NCI-H1417 (cell line): ENCODE measurements at regions not wholly inside any gene's neighbourhood (a gene's known extent, or its start where the extent isn't known, plus 50 kb on each side); places are given as distances from the start of the nearest gene placed in this dataset.
"Not testable (repeated sequence)": the region's sequence is repeated elsewhere in the genome, so short reads cannot be mapped to it uniquely, and the experiment has no call there.

Experiments used
- DNase-seq, 3 experiments: peaks; one replicate each; lab custom pipeline; 2025; lab: John Stamatoyannopoulos, UW

DNA sequence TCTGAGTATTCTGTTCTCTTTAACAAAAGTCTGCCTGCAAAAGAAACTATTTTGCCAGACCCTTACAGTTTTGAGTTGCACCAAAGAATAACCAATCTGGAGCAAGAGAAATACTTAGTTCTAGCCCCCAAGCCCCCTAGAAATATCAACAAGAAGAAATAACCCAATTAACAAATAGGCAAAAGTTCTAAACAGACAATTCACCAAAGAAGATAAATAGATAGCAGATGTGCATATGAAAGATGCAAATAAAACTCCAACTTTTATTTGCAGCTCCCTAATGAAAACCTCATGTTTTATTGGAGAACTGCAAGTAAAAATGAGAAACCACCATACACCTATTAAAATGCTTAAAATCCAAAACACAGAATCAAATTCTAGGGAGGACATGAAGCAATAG is 1308.0 kb downstream of the CDH11 start:
- DNase-seq: no peak

DNA sequence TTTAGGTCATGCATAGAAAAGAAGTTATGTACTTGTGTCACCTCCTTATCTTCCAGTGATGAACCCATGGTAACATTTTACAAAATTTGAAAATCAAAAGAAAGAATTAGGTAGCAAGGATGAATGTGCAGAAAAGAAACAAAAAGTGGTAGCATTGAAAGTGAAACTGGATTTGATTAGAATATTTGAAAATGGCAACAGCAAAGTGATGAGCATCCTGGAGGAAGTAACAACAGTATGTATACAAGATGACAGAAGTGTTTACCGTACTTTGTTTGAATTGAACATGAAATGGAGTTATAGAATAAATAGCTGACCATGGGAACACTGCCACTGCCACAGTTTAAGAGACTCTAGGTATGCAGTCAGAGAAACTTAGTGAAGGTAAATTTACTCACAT is 1313.1 kb downstream of the CDH11 start:
- no peak for DNase-seq

DNA sequence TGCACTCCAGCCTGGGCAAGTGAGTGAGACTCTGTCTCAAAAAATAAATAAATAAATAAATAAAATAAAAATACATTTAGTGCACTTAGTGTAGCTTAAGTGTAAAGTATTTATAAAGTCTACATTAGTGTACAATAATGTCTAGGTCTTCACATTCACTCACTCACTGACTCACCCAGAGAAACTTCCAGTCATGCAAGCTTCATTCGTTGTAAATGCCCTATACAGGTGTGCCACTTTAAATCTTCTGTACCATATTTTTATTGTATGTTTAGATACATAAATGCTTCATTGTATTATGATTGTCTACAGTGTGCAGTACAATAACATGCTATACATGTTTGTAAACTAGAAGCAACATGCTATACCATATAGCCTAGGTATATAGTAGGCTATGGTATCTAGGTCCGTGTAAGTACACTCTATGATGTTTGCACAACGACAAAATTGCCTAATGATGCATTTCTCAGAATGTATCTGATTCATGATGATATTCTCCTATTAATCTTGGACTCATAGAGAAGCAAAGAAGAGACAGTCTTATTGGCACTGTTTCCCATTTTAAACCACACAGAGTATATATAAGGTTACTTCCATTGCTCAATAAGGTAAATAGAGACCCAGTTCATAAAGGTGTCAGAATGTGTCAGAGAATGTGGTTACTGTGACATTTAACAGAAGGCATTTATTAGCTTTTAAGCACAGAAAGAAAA is 1314.9 kb downstream of the CDH11 start:
- no peak for DNase-seq

DNA sequence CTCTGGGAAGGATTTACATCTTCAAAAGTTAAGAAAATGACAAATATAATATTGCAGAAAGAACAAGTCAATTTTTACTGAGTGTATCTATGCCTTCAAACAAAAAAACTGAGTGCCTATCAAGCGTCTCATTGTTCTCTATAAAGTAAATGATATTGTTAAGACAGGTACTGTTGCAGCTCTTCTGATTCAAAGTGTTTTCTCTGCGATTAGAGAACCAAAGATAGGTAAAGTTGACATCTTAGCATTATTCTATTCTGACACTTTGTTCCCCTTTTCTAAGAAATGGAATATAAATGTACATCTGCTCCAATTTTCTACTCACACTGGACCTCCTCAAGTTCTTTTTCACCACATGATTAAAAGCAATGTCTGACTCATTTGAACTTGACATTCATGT is 1317.7 kb downstream of the CDH11 start:
- no peak for DNase-seq

DNA sequence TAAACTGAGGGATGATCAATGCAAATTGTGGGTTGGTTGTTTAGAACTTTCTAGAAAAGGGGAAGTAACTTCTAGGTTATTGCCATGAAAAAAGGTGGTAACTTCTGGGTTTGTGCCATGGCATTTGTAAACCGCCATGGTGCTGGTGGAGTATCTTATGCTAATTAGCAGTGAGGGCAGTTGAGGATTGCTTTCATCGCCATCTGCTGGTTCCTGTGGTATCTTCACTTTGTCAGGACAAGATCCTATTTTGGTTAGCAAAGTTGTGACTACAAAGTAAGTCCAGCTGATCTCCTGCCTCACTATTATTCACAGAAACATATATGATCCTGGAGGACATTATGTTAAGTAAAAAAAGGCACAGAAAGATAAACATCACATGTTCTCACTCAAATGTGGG is 1332.3 kb downstream of the CDH11 start:
- no peak for DNase-seq

DNA sequence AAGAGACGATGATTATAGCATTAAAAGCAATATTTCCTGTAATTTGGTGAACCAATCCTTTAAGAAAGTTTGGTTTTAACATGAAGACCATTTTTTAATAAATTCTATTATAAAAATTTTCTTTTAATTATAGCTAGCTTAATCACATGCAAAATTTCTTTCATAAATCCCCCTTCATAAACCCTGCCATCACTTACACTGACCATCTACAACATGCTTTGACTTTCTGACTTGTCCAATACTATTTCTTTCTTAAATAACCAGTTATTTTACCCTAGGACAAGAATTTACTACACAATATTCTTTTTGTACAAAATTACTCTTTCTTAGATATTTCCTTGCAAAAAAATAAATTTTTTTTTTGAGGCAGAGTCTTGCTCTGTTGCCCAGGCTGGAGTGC is 1334.8 kb downstream of the CDH11 start:
- DNase-seq: no peak

DNA sequence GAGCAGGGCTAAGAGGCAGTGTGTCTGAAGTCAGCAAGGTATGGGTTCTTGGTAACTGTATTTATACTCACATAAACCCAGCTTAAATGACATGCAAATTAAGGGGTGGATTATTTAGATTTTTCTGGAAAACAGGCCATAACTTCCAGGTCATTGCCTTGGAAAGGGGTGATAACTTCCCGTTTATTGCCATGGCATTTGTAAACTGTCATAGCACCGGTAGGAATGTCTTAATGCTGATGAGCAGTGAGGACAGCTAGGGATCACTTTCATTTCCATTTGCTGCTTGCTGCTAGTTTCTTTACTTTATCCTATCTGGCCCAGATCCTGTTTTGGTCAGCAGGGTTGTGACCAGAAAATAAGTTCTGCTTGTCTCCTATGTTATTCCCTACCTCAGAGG is 1336.7 kb downstream of the CDH11 start:
- DNase-seq: no peak

DNA sequence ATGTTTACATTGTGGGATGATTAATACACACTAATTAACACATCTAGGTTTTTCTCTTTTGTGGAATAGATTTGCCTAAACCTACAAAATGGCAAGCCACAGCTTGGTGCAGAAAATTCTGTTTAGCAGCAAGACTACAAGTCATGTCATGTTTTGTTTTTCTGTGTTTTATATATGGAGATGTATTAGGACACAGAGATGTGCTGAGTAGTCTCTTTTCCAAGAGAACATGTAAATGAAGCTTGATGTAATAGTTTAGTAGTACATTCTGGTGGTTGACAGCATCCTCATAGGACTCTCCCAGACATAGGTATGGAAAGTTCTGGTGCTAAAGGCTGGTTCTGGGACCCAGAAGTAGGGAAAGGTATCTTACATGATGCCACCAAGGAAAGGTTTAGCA is 1345.4 kb downstream of the CDH11 start:
- DNase-seq: no peak

DNA sequence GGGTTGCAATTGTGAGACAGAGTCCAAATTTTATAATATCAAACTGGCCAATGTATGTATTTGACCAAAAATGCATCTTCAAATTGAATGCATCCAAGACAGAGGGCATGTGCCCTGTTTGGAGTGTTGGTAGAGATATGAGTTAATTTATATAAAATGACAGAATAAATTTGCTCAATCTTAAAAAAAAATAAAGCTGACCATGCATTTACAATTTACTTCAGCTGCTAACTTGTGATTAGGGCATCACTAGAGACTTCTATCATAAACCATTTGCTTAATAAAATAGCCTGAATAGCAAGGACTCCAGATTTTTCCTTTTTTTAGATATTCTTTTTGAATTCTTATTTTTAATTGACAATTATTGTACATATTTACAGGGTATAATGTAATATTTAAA is 1345.8 kb downstream of the CDH11 start:
- no peak for DNase-seq

DNA sequence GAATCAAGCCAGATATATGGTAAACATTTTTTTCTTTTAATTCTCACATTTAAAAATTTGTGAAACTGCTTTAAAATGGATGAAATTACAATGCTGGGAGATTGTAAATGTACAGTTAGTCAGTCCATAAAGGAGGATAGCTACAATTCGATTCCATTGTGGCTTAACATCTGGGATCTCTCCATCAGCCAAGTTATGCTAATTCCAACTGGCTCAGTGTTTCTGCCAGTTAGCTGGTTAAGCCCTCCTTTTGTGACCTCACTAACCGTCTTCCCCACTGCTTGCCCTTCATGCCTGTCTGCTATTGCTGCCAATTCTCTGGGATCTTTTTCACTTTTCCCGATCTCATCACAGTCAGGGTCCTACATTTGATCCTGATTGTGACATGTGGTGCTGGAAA is 1347.6 kb downstream of the CDH11 start:
- DNase-seq: no peak

DNA sequence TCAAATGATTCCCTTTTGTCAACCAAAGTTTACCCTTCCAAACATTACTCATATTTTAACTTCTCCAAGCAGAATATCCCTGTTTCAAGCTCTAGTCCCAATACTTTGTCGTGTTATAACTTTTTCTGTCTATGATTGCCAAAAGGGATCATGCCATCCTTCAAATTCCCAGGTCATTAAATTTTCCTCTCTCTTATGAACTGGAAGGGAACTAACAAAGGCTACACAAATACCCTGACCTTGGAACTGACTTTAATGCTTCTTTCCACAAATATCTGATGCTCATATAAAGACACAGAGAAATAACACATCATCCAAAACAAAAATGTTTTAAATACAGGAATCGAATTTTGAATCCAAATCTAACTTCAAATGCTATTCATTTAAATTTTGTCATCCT is 1352.7 kb downstream of the CDH11 start:
- no peak for DNase-seq

DNA sequence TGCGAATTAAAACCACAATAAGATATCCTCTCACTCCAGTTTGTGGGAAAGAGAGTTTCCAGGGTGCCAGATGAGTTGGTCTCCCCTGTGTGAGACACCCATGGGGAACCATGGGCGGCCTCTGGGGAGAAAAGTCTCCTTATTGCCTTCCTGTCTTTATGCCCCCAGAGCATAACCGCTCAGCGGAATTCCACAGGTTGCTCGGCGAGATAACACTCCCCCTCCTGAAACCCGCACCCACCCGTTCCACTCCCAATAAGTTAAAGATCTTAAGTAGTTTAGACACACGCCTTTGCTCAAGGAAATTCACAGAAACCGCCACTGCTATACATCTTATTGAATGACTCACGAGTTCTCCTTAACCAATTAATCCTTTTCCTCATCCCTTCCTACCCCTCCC is 1361.6 kb downstream of the CDH11 start:
- not testable (repeated sequence) for DNase-seq

DNA sequence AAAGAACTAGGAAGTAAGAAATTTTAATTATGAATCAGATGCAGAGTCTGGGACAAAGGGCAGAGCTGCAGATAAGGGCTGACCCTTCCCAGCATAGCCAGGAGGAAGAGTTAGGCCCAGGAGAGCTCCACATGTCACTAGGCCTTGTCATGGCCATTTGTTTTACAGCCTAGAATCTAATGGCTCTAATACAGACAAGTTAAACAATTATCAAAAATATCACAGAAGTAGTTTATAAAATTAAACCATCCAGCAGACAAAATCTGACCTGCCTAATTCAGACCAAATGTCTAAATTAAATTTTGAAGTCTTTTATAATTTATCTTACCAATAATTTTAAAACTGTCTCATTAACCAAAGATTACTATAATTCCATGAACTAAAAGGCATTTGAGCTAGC is 1369.5 kb downstream of the CDH11 start:
- no peak for DNase-seq

DNA sequence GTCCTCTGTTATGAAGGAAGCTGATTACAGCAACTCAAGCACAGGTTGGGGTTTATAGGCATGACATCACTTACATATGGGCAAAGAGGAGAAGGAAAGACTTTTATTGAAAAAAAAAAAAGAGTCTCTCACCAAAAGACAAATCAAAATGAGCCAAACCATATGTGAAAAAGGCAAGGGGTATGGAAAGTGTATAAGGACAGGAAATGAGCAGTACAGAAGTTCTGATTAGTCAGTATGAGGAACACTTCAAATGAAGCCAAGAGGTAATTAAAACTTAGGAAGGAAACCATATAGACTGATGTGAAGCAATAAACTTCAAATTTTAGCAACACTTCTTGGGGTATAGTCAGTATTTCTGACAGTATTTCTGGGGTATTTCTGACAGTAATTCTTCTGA is 1372.6 kb downstream of the CDH11 start:
- no peak for DNase-seq

DNA sequence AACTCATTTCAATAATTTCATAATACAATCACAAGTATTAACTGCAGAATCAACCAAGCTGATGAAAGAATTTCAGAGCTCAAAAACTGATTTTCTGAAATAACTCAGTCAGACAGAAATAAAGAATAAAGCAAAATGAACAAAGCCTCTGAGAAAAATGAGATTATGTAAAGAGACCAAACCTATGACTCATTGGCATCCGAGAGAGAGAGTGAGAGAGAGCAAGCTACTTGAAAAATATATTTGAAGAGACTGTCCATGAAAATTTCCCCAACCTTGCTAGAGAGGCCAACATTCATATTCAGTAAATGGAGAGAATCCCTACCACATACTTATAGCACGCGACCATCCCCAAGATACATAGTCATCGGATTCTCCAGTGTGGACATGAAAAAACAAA is 1376.4 kb downstream of the CDH11 start:
- DNase-seq: no peak

DNA sequence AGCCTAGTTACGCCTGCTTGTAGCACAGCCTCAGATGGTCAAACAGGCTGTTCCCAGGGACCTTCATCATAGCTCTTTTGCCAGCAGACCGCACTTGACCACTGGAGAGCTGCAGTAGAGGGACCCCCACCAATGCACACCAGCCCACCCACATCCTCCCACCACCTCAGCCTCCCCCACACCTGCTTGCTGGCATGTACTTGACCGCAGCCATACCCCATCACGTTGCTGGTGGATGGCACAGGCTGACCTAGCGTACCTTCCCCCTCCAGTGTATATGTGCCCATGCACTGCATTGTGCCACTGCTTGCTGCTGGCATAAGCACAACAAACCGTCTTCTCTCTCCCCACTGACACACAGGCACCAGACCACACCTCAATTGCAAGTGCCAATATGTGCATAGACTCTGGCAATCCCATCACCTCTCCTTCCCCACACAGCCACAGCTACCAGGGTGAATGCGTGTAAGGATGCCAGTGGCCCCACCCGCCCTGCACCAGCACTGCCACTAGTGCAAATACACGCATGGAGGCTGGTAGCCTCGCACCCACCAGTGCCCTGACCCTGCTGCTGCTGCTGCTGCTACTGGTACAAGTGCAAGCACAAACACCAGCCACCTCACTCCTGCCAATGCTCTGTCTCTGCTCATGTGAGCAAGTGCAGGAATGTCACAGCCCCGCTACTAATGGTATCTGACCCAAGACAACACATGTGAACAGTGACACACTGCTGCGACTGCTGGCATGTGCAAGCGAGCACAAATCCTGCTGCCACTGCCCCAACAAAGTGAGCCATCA is 1377.6 kb downstream of the CDH11 start:
- no peak for DNase-seq

DNA sequence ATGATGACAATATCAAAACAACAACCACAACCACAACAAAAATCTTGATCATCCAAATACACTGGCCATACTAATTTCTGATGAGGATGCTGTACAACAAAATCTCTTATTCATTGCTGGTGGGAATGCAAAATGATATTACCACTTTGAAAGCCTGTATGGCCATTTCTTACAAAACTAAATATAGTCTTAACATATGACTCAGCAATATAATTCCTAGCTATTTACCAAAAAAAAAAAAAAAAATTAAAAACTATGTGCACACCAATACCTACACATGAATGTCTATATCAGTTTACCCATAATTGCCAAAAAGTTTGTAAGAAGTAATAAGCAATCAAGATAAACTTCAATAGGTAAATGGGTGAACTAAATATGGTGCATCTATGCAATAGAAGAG is 1379.7 kb downstream of the CDH11 start:
- no peak for DNase-seq

DNA sequence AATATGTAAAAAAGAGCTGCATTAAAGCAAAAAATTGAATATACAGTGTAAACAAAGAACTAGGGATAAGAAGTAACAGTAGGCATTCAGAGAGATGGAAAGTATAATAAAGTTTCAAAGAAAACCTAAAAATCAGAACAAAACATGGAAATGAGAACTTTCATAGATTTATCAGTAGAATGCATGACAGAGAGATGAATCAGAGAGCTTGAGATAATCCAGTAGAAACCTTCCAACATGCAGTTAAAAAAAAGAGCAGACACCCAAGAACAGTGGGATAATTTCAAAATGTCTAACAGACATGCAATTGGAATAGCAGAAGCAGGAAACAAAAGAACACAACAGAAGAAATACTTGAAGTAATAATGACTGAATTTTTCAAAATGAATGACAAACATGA is 1384.2 kb downstream of the CDH11 start:
- DNase-seq: no peak

DNA sequence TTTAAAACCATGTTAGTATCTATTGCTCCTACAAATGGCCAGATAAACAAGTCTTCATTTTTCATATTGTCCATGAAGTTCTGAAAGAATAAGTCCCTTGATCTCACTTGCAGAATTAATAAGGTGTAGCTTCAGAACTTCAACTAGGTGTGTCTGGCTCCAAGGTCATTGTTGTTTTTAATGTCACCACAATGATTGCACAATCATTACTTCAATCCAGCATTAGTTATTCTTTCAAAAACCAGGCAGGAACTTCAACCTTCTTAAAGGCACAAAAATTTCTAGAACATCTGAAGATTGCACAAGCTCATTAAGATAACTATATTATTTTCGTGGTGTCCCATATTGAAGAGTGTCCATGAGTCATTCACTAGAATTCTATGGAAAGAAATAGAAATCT is 1386.4 kb downstream of the CDH11 start:
- DNase-seq: no peak

DNA sequence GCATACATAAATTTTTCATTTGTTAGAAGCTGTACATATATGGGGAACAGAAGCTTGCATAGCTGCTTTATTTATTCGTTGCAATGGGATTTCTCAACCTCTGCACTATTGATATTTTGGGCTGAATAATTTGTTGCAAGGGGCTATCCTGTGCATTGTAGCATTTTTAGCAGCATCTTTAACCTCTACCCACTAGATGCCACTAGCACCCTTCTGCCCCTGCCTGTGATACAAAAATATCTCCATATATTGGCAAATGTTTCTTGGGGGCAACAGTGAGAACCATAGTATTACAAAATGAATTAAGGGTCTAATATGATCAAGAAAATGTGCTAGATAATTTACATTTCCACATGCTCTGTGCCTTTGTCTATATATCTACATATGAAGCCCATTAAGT is 1401.0 kb downstream of the CDH11 start:
- DNase-seq: no peak

DNA sequence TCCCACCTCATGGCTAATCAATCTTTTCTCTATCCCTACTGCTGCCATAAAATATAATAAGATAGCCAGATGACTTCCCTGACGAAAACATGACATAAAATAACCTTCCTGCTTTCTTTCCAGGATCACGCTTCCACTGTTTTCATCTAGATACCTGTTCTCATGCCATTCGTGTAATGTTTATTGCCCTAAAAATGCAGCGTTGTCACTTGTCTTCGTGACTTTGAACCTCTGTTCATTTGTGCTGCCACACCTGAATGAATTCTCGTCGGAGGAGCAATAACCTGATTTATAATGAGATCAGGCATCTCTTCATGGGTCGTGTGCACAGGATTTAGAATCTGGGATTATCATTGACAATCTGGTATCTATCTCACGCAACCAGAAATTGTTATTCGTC is 1401.9 kb downstream of the CDH11 start:
- no peak for DNase-seq

DNA sequence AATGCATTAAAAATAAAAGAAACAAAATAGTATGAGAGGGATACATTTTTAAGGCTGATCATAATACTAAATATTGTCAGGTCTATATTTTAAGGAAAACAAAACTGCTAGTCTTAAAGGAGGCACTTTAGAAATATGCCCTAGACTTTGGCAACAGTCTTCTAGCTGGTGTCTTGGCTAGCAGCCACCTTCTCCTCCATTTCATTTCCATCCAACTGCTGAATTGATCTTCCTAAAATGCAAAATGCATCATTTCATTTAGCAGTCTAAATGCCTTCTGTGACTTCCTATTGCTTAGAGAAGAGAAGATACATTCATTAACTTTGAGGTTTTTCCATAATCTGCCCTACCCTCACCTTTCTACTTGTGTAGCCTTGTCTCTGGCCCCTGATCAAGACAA is 1404.1 kb downstream of the CDH11 start:
- DNase-seq: no peak

DNA sequence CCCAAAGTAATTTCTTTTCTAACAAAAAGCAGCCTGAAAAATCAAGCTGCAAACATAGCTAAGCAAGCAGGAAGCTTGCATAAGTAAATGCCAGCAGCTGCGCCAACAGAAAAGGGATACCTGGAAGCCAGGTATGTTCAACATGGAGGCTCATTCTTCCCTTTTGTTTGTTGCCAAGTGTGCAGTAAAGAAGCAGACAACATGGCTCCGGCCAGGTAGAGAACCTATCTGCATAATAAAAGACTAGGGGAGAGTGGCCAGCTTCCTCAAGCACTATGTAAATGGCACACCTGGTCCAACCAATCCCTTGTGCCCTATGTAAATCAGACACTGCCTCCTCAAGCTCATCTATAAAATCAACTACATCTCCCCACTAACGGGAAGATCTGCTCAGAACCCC is 1407.0 kb downstream of the CDH11 start:
- peak in 1 of 3 experiments; percentile 0 for DNase-seq

DNA sequence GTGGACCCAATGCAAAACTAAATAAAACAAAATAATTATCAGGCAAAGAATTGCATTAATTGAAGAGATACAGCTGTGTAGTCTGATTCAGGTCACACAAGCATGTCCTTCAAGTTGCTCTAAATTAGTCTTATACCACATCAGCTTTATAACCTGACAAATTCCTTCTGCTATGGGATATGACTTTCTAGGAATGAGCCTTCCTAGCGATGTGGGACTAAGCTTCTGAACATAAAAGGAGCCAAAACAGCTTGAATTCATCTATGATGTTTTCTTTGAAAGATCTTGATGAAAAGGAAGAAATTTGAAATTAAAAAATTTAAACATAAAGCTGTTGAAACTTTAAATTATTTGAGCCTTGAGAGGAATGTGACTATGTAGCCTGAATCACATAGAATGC is 1409.1 kb downstream of the CDH11 start:
- DNase-seq: no peak
